ENCODE measurements at regions not wholly inside any gene's neighbourhood (a gene's known extent, or its start where the extent isn't known, plus 50 kb on each side); places are given as distances from the start of the nearest gene placed in this dataset.

- TF ChIP-seq CTCF (IDR thresholded peaks at IDR 0.05; ENCODE audit: low read depth, low read length): no peak
- TF ChIP-seq POLR2A (IDR thresholded peaks at IDR 0.05; ENCODE audit: extremely low read depth, insufficient read length): no peak
Measured at GRCh38 chr6:90997076-90997475, 410.2 kb upstream of the MAP3K7 start.
